H9 (cell line): ENCODE measurements at regions not wholly inside any gene's neighbourhood (a gene's known extent, or its start where the extent isn't known, plus 50 kb on each side); places are given as distances from the start of the nearest gene placed in this dataset.

Experiments
- DNase-seq: peaks from one replicate; pipeline ENCODE4 v3.0.0-alpha.2; 2017
- H2AFZ ChIP-seq: one replicate; pipeline ENCODE4 v1.6.1; 2013; ENCODE audit warnings: mild to moderate bottlenecking, low read length, control low read depth, moderate library complexity
- H2AK5ac ChIP-seq: 2 replicates; pipeline ENCODE4 v1.6.1; 2013; ENCODE audit warnings: low read length, control low read depth, mixed read lengths; ENCODE audit not compliant: insufficient read length
- H2BK120ac ChIP-seq: one replicate; pipeline ENCODE4 v1.6.1; 2013; ENCODE audit warnings: low read depth, mild to moderate bottlenecking, low read length, control low read depth, inconsistent platforms; ENCODE audit not compliant: poor library complexity, severe bottlenecking
- H2BK12ac ChIP-seq: 2 replicates; pipeline ENCODE4 v1.6.1; 2013; ENCODE audit warnings: low read length, control low read depth, mixed read lengths, low read depth; ENCODE audit not compliant: insufficient read length
- H2BK15ac ChIP-seq: 2 replicates; pipeline ENCODE4 v1.6.1; 2013; ENCODE audit warnings: low read depth, low read length, control low read depth
- H2BK20ac ChIP-seq: one replicate; pipeline ENCODE4 v1.6.1; 2013; ENCODE audit warnings: low read depth, mild to moderate bottlenecking, low read length, control low read depth, inconsistent platforms; ENCODE audit not compliant: poor library complexity, severe bottlenecking
- H2BK5ac ChIP-seq: 2 replicates; pipeline ENCODE4 v1.6.1; 2013; ENCODE audit warnings: low read length, control low read depth, mixed read lengths; ENCODE audit not compliant: insufficient read length
- H3K14ac ChIP-seq: 2 replicates; pipeline ENCODE4 v1.6.1; 2013; ENCODE audit warnings: low read length, control low read depth; ENCODE audit not compliant: insufficient read depth
- H3K18ac ChIP-seq: 2 replicates; pipeline ENCODE4 v1.6.1; 2013; ENCODE audit warnings: low read depth, mild to moderate bottlenecking, mixed read lengths, low read length, control low read depth; ENCODE audit not compliant: insufficient read length
- H3K23ac ChIP-seq: 2 replicates; pipeline ENCODE4 v1.6.1; 2013; ENCODE audit warnings: low read length, control low read depth, mixed read lengths, low read depth; ENCODE audit not compliant: insufficient read length
- H3K23me2 ChIP-seq: 2 replicates; pipeline ENCODE4 v1.6.1; 2013; ENCODE audit warnings: low read depth, mild to moderate bottlenecking, mixed read lengths, low read length, control low read depth; ENCODE audit not compliant: insufficient read length, poor library complexity, severe bottlenecking
- H3K27ac ChIP-seq: 2 replicates; pipeline ENCODE4 v1.5.1; 2013; ENCODE audit warnings: low read length, control low read depth, mixed read lengths, low read depth; ENCODE audit not compliant: insufficient read length
- H3K27me3 ChIP-seq: 2 replicates; pipeline ENCODE4 v1.6.1; 2013; ENCODE audit warnings: low read length, control low read depth, inconsistent platforms; ENCODE audit not compliant: insufficient read depth
- H3K4ac ChIP-seq: 2 replicates; pipeline ENCODE4 v1.6.1; 2013; ENCODE audit warnings: low read depth, mild to moderate bottlenecking, control low read depth, inconsistent platforms, low read length, moderate library complexity
- H3K4me1 ChIP-seq: 2 replicates; pipeline ENCODE4 v1.6.1; 2013; ENCODE audit warnings: low read length, control low read depth, inconsistent platforms; ENCODE audit not compliant: insufficient read depth
- H3K4me2 ChIP-seq: 2 replicates; pipeline ENCODE4 v1.6.1; 2013; ENCODE audit warnings: low read length, control low read depth, mixed read lengths; ENCODE audit not compliant: insufficient read length, insufficient read depth
- H3K56ac ChIP-seq: 2 replicates; pipeline ENCODE4 v1.6.1; 2013; ENCODE audit warnings: low read depth, mild to moderate bottlenecking, mixed read lengths, low read length, control low read depth; ENCODE audit not compliant: insufficient read length
- H3K79me1 ChIP-seq: 2 replicates; pipeline ENCODE4 v1.6.1; 2013; ENCODE audit warnings: low read depth, mild to moderate bottlenecking, moderate library complexity, low read length, control low read depth, inconsistent platforms; ENCODE audit not compliant: insufficient read depth, poor library complexity, severe bottlenecking
- H3K79me2 ChIP-seq: 2 replicates; pipeline ENCODE4 v1.6.1; 2013; ENCODE audit warnings: low read length, control low read depth, inconsistent platforms; ENCODE audit not compliant: insufficient read depth
- H3K9ac ChIP-seq: 2 replicates; pipeline ENCODE4 v1.6.1; 2013; ENCODE audit warnings: low read length, control low read depth, mixed read lengths; ENCODE audit not compliant: insufficient read length; ENCODE audit errors: extremely low read depth
- H3K9me3 ChIP-seq: one replicate; pipeline ENCODE4 v1.6.1; 2013; ENCODE audit warnings: low read depth, low read length, inconsistent platforms; ENCODE audit not compliant: control insufficient read depth
- H3T11ph ChIP-seq: one replicate; pipeline ENCODE4 v1.6.1; 2013; ENCODE audit warnings: mild to moderate bottlenecking, low read length, control low read depth, inconsistent platforms
- H4K20me1 ChIP-seq: one replicate; pipeline ENCODE4 v1.6.1; 2013; ENCODE audit not compliant: control insufficient read depth, insufficient read length, insufficient read depth
- H4K5ac ChIP-seq: 2 replicates; pipeline ENCODE4 v1.6.1; 2013; ENCODE audit warnings: low read depth, mild to moderate bottlenecking, mixed read lengths, low read length, control low read depth; ENCODE audit not compliant: insufficient read length
- H4K8ac ChIP-seq: replicated peaks from 2 replicates; pipeline ENCODE4 v1.6.1; 2013; ENCODE audit warnings: low read length, control low read depth, mixed read lengths, low read depth; ENCODE audit not compliant: insufficient read length
- H4K91ac ChIP-seq: 2 replicates; pipeline ENCODE4 v1.6.1; 2013; ENCODE audit warnings: low read depth, mild to moderate bottlenecking, moderate library complexity, mixed read lengths, low read length, control low read depth; ENCODE audit not compliant: insufficient read length
- H3K27ac Mint-ChIP-seq, 3 experiments: 2 replicates in 2 of 3; 3 replicates in 1 of 3; pipeline ENCODE4 v1.8.0; 2020 to 2021; ENCODE audit warnings: mixed read lengths in 3 of 3, mild to moderate bottlenecking in 1 of 3, moderate library complexity in 1 of 3
- H3K27me3 Mint-ChIP-seq: 2 replicates; pipeline ENCODE4 v1.8.0; 2021; ENCODE audit warnings: low read depth, mild to moderate bottlenecking, moderate library complexity, mixed read lengths
- H3K36me3 Mint-ChIP-seq, 3 experiments: 2 replicates in 2 of 3; 3 replicates in 1 of 3; pipeline ENCODE4 v1.8.0; 2020 to 2021; ENCODE audit warnings: low read depth in 3 of 3, mixed read lengths in 3 of 3; ENCODE audit not compliant: insufficient read depth in 1 of 3
- H3K4me1 Mint-ChIP-seq, 2 experiments: 2 replicates each; pipeline ENCODE4 v1.8.0; 2020; ENCODE audit warnings: mixed read lengths in 2 of 2
- H3K4me3 Mint-ChIP-seq, 2 experiments: 2 replicates in 1 of 2; 3 replicates in 1 of 2; pipeline ENCODE4 v1.8.0; 2020 to 2021; ENCODE audit warnings: mild to moderate bottlenecking in 2 of 2, mixed read lengths in 2 of 2, moderate library complexity in 1 of 2
- H3K9me3 Mint-ChIP-seq, 2 experiments: 2 replicates in 1 of 2; 3 replicates in 1 of 2; pipeline ENCODE4 v1.8.0; 2020; ENCODE audit warnings: mild to moderate bottlenecking in 2 of 2, mixed read lengths in 2 of 2, moderate library complexity in 1 of 2
- WGBS: extraction: QIAGEN DNeasy Blood & Tissue Kit; methylation state at CpG from one replicate; pipeline ENCODE4 v1.1.7; 2013; ENCODE audit warnings: missing lambda C conversion rate, low lambda C conversion rate, mixed read lengths; ENCODE audit not compliant: insufficient read length; ENCODE audit errors: extremely low coverage; 5-methylcytosine and 5-hydroxymethylcytosine counted together
- TF ChIP-seq, protein P1 (sequence below): fragments of 200-600 bp; sonication (generic); conservative IDR thresholded peaks from 3 replicates; pipeline ENCODE4 v1.8.0; 2021; ENCODE audit warnings: antibody characterized with exemption, mild to moderate bottlenecking

- Histone ChIP-seq H4K20me1 (no peaks in the 10 kb centered on the region), H4K5ac (no peak overlapping the region), H2BK120ac (no peak overlapping the region), H3K79me2 (no peaks in the 10 kb centered on the region), H3K4ac (no peak overlapping the region), H3K9me3 (no peaks in the 10 kb centered on the region), H3K56ac (no peak overlapping the region), H3K4me2 (peak overlapping the region; percentile 15), H2AK5ac (no peak overlapping the region), H3K4me1 (no peaks in the 10 kb centered on the region; the same call in 1 of the 2 replicates), H3K23me2 (no peaks in the 10 kb centered on the region), H3K18ac (no peak overlapping the region), H3K27me3 (peaks cover 59% of the 10 kb centered on the region), H3K14ac (no peak overlapping the region), H3K79me1 (no peaks in the 10 kb centered on the region), H3T11ph (no peak overlapping the region), H4K8ac (no peak overlapping the region), H2AFZ (no peak overlapping the region), H2BK12ac (no peak overlapping the region), H3K27ac (no peak overlapping the region), H4K91ac (no peak overlapping the region), H2BK20ac (no peak overlapping the region), H2BK15ac (no peak overlapping the region), H3K23ac (no peak overlapping the region), H3K9ac (no peak overlapping the region), H2BK5ac (no peak overlapping the region)
- Mint-ChIP-seq H3K9me3 (no peaks in the 10 kb centered on the region; a peak in 2 of 5 replicates), H3K27ac (no peak overlapping the region), H3K4me3 (peak overlapping the region; percentile 37 to 74), H3K4me1 (peaks cover 31 to 39% of the 10 kb centered on the region in 2 experiments), H3K36me3 (no peaks in the 10 kb centered on the region), H3K27me3 (peaks cover 95% of the 10 kb centered on the region)
- whole genome bisulfite sequencing, result no CpG with 5 or more reads among the region's 55 CpGs
- TF ChIP-seq, protein P1, sequence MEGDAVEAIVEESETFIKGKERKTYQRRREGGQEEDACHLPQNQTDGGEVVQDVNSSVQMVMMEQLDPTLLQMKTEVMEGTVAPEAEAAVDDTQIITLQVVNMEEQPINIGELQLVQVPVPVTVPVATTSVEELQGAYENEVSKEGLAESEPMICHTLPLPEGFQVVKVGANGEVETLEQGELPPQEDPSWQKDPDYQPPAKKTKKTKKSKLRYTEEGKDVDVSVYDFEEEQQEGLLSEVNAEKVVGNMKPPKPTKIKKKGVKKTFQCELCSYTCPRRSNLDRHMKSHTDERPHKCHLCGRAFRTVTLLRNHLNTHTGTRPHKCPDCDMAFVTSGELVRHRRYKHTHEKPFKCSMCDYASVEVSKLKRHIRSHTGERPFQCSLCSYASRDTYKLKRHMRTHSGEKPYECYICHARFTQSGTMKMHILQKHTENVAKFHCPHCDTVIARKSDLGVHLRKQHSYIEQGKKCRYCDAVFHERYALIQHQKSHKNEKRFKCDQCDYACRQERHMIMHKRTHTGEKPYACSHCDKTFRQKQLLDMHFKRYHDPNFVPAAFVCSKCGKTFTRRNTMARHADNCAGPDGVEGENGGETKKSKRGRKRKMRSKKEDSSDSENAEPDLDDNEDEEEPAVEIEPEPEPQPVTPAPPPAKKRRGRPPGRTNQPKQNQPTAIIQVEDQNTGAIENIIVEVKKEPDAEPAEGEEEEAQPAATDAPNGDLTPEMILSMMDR, result no peak
- DNase-seq, result peak; percentile 57
Measured at GRCh38 chr4:41866799-41867677, 68.2 kb upstream of the TMEM33 start.
